Muscle layer of colon (tissue), 2 donors: ENCODE measurements at regions not wholly inside any gene's neighbourhood (a gene's known extent, or its start where the extent isn't known, plus 50 kb on each side); places are given as distances from the start of the nearest gene placed in this dataset.

Experiments used
- H3K27ac ChIP-seq: one replicate; pipeline ENCODE4 v1.7.0; 2013; ENCODE audit warnings: low read depth, mild to moderate bottlenecking, low read length, moderate library complexity
- H3K27me3 ChIP-seq, 2 donors: one replicate each; pipeline ENCODE4 v1.7.0; 2013; ENCODE audit warnings: low read length in 2 of 2, mild to moderate bottlenecking in 2 of 2; ENCODE audit not compliant: insufficient read depth in 2 of 2, control insufficient read depth in 1 of 2
- H3K36me3 ChIP-seq: one replicate; pipeline ENCODE4 v1.7.0; 2013; ENCODE audit warnings: mild to moderate bottlenecking, low read length; ENCODE audit not compliant: insufficient read depth
- H3K4me1 ChIP-seq: one replicate; pipeline ENCODE4 v1.7.0; 2013; ENCODE audit warnings: mild to moderate bottlenecking, low read length; ENCODE audit not compliant: insufficient read depth
- H3K4me3 ChIP-seq, 2 donors: one replicate each; pipeline ENCODE4 v1.7.0; 2013; ENCODE audit warnings: low read length in 2 of 2, low read depth in 1 of 2, mild to moderate bottlenecking in 1 of 2, moderate library complexity in 1 of 2
- H3K9ac ChIP-seq: one replicate; pipeline ENCODE4 v1.7.0; 2013; ENCODE audit warnings: low read length
- H3K9me3 ChIP-seq: one replicate; pipeline ENCODE4 v1.7.0; 2013; ENCODE audit warnings: mild to moderate bottlenecking, low read length
- donor health status: abdominal sarcoma.
- donor health status: Adenocarcinoma of cecum.

DNA sequence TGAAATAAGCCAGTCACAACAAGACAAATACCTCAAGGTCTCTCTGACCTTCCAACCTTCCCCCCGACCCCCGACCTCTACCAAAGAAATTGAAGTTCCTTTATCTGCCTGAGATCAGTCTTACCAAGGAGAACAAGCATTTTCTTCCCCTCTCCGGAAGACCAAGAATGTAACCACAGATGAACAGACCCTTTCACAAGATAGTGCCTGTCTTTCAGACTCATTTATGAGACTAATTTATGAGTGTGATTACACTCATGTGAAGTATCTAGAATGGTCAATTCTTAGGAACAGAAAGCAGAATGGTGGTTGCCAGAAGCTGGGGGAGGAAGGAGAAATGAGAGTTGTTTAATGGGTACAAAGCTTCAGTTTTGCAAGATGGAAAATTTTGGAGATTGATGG, 108.9 kb upstream of the MKLN1 start:
- H3K4me1 ChIP-seq, result peaks cover 4% of the 10 kb centered on the region
- no peaks in the 10 kb centered on the region for H3K36me3 ChIP-seq
- H3K27me3 ChIP-seq, result no peaks in the 10 kb centered on the region
- H3K4me3 ChIP-seq, result no peak overlapping the region
- no peak overlapping the region for H3K27ac ChIP-seq
- H3K9ac ChIP-seq, result no peak overlapping the region
- no peaks in the 10 kb centered on the region for H3K9me3 ChIP-seq

DNA sequence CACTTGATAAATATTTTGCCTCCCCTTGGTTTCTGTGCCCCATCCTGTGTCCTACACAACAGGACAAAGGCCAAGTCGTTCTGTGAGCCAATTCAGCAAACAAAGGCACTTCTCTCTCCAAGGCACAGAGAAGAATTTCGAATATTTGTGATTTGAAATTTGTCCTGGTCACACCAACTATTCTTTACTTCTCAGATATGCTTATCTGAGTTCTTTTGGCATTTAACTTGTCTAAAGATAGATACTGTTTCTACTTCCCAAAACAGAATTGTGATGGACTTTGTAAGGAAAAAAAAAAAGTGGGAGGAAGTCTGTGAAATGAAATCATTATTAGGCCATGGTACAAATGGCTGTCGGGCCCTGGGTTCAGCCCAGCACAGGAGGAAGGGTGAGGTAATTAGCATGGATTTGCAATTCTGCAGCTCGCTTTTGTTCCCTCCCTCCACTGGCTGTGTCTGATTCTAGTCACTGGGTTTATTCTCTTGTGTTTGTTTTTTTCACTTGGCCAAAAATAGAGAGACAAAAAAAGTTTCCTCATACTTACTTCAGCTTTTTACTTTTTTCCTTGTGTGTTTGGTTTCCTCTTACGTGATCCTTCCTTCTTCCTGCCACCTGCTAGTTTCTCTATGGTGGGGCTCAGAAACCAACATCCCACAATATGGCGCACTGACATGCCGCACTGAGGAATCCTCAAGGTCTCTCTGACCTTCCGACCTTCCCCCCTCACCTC, 108.2 kb upstream of the MKLN1 start:
- Histone ChIP-seq H3K4me1 (peaks cover 4% of the 10 kb centered on the region), H3K27me3 (no peaks in the 10 kb centered on the region), H3K9ac (peak overlapping the region; percentile 21), H3K4me3 (no peak overlapping the region), H3K9me3 (no peaks in the 10 kb centered on the region), H3K27ac (no peak overlapping the region), H3K36me3 (no peaks in the 10 kb centered on the region)

DNA sequence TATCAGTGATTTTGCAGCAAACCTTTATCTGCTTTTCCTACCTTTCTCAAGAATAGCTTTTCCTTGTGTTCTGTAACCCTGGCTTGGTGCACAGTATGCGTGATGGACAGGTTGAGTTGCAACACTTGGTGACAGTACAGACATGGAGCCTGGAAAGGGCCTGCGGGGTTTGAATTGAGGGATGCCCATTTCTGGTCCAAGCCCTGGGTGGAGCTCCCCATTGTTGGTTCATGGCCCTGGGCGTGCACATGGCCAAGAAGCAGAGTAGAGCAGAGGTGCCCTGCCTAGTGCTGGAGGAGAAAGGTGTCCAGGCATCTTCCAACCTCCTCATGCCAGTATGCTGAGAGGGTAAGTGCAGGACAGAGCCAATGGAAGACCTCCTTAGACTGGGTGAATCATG, 106.6 kb upstream of the MKLN1 start:
- Histone ChIP-seq H3K9ac (no peak overlapping the region), H3K36me3 (no peaks in the 10 kb centered on the region), H3K27me3 (no peaks in the 10 kb centered on the region), H3K27ac (no peak overlapping the region), H3K4me3 (no peak overlapping the region), H3K9me3 (no peaks in the 10 kb centered on the region), H3K4me1 (peaks cover 15% of the 10 kb centered on the region)

DNA sequence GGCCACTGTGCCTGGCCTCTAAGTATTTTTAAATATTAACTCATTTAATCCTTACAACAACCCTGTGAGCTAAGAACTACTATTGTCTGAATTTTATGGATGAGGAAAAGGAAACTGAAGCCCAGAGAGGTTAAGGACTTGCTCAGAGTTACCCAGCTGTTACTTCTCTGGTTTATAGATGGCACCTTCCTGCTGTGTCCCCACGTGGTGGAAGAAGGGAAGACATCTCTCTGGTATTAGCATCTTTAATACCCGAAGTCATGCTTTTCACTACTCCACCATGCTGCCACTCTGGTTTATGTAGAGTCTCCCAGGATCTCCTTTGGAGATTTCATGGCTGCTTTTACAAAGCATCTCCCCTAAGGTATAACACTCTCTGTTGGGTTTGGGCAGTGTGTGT, 105.5 kb upstream of the MKLN1 start:
- no peak overlapping the region for H3K9ac ChIP-seq
- H3K27ac ChIP-seq, result no peak overlapping the region
- H3K36me3 ChIP-seq, result no peaks in the 10 kb centered on the region
- H3K4me1 ChIP-seq, result peaks cover 20% of the 10 kb centered on the region
- no peak overlapping the region for H3K4me3 ChIP-seq
- no peaks in the 10 kb centered on the region for H3K9me3 ChIP-seq
- no peaks in the 10 kb centered on the region for H3K27me3 ChIP-seq

DNA sequence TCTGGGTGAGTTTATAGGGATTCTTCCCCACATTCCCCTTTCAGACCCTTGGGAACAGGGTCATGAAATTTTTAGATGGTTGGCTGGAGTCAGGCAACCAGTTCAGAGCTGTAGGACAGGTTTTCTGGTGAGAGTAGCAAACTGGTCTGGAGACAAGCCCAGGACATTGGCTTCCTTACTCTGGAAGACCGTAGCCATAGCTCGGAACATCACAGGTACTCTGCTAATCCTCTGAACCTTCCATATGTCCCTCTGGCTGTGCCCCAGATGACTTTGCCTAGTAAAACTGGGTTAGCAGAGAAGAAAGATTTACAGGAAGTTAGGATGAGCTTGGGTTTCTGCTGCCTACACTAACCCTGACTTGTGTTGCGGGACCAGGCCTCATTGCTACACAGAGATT, 104.5 kb upstream of the MKLN1 start:
- Histone ChIP-seq H3K27me3 (no peaks in the 10 kb centered on the region), H3K9ac (no peak overlapping the region), H3K4me3 (no peak overlapping the region), H3K36me3 (no peaks in the 10 kb centered on the region), H3K27ac (no peak overlapping the region), H3K9me3 (no peaks in the 10 kb centered on the region), H3K4me1 (peaks cover 20% of the 10 kb centered on the region)

DNA sequence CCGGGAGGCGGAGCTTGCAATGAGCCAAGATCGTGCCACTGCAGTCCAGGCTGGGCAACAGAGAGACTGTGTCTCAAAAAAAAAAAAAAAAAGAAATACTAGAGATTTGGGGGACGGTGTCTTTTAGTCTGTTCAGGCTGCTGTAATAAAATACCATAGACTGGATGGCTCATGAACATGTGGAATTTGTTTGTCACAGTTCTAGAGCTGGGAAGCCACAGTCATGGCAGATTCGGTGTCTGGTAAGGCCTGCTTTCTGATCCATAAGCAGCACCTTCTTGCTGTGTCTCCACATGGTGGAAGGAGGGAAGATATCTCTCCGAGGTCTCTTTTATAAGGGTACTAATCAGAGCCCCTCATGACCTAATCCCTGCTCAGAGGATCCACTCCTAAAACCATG, 102.7 kb upstream of the MKLN1 start:
- Histone ChIP-seq H3K4me3 (no peak overlapping the region), H3K27me3 (no peaks in the 10 kb centered on the region), H3K9ac (no peak overlapping the region), H3K4me1 (peaks cover 16% of the 10 kb centered on the region), H3K36me3 (no peaks in the 10 kb centered on the region), H3K9me3 (no peaks in the 10 kb centered on the region), H3K27ac (peak overlapping the region; percentile 40)

DNA sequence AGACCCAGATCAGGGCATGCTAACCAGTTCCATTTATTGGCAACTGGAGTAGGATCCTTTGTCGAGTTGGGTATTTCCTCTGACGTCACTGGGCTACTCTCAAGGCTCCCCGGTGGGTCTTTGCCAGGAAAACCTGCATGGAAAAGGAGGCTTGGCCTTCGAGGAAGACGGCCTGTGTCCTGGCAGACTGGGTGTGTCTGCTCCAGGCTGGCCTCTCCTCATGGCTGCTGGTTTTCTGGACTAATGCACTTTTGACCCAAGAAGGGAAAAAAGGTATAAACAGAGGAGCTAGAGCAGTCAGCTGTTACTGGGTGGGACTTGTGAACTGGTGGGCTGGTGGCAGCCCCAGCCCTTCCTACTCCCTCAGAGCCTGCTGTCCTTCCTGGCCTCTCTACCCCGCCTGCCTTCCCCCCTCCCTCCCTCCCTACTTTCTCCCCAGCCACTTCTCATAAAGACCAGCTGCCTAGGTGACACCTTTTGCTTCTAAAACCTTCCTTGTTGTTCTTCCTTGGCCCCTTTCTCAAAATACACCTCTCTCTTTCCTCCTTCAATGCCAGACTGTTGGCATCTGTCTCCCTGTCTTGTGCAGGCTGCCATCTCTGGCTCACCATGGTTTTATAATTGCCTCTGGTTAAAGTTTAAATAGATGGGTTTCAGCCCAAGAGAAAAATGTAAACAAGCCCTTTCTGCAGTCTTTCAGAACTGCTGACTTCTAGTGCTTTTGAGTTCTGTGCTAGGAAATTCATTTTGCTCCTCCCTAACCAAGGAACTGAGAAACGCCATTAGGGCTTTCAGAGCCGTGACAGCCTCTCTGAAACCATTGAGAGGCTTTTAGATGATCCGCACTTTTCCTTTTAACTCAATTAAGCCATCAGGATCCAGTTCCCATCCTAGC, 101.8 kb upstream of the MKLN1 start:
- Histone ChIP-seq H3K9me3 (no peaks in the 10 kb centered on the region), H3K4me1 (peaks cover 16% of the 10 kb centered on the region), H3K4me3 (no peak overlapping the region), H3K27me3 (no peaks in the 10 kb centered on the region), H3K9ac (no peak overlapping the region), H3K27ac (peak overlapping the region; percentile 40), H3K36me3 (no peaks in the 10 kb centered on the region)

DNA sequence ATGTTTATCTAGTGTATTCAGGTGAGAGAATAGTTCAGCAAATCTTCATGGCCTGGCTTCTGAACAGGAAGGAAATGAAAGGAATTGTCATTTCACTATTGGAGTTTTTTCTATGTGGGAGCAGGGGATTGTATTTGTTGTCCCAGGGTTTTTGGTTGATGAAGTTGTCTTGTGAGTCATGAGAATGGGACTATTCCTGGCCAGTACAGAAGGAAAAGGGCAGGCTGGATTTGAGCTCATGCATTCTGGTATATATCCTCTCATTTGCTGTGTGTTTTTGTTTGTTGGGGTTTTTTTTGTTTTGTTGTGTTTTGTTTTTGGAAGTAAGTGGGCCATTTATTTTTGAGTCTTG, 101.2 kb upstream of the MKLN1 start:
- Histone ChIP-seq H3K27ac (peak overlapping the region; percentile 40), H3K4me3 (no peak overlapping the region), H3K4me1 (peaks cover 16% of the 10 kb centered on the region), H3K9me3 (no peaks in the 10 kb centered on the region), H3K9ac (no peak overlapping the region), H3K27me3 (no peaks in the 10 kb centered on the region), H3K36me3 (no peaks in the 10 kb centered on the region)

DNA sequence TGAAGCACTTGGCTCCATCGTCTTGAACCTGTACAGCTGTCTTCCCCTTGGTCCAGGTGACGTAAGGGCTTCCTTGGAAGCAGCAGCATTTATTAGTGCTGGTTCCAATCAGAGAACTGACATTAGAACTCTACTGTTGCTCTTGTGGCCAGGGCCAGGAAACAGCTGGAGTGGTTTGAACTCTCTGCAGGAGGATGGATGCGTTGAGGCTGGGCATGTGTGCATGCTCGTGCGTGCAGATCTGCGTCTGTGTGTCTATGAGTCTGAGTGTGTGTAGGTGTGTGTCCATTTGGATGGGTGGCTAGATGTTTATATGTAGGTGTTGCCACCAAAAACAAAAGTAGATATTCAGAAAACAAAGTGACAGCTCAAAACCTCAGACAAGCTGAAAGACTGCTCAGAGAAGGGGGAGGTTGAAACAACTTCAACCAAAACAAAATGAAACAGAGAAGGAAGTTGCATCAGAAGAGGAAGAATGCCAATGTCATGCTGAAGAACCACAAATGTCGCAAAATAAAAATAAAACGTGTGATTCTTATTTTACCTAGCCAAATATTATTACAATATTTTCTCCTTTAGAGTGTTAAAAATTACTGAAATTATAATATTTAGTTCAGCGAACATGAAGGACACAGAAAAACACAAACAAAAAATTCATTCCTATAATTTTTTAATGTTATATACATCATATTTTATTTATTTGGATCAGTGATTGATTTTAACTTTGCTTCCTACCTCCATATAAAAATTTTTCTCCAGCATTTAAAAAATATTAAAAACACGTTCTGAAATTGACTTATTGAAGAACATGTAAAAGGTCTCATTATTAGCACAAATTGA, 96.1 kb upstream of the MKLN1 start:
- H3K27ac ChIP-seq, result no peak overlapping the region
- H3K9ac ChIP-seq, result no peak overlapping the region
- no peaks in the 10 kb centered on the region for H3K9me3 ChIP-seq
- H3K27me3 ChIP-seq, result no peaks in the 10 kb centered on the region
- no peak overlapping the region for H3K4me3 ChIP-seq
- H3K36me3 ChIP-seq, result no peaks in the 10 kb centered on the region
- peaks cover 13% of the 10 kb centered on the region for H3K4me1 ChIP-seq

DNA sequence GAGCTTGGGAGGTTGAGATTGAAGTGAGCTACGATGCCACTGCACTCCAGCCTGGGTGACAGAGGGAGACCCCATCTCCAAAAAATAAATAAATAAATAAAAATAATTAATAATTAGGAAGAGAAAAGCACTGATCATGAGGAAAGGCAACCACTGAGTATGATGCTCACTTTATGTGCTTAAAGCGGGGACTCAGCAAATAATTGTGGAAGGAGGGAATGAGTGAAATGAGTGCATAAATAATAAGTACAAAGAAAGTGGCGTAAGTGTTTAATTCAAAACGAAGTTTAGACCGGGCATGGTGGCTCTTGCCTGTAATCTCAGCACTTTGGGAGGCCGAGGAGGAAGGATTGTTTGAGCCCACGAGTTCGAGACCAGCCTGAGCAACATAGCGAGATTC, 94.9 kb upstream of the MKLN1 start:
- no peaks in the 10 kb centered on the region for H3K9me3 ChIP-seq
- no peaks in the 10 kb centered on the region for H3K27me3 ChIP-seq
- H3K4me1 ChIP-seq, result peaks cover 12% of the 10 kb centered on the region
- H3K4me3 ChIP-seq, result no peak overlapping the region
- no peak overlapping the region for H3K27ac ChIP-seq
- H3K36me3 ChIP-seq, result no peaks in the 10 kb centered on the region
- H3K9ac ChIP-seq, result no peak overlapping the region

DNA sequence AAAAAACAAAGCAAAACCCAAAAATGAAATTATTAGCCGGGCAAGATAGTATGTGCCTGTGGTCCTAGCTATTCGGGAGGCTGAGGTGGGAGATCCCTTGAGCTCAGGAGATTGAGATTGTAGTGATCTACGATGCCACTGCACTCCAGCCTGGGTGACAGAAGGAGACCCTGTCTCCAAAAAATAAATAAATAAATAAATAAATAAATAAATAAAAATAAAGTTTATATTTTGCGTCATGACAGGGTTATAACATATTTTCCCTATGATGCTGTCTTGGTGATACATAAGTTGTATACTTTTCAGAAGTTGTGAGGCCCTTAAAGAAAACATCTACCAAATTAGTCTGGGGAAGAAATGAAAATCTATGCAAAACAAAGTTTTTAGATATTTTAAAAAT, 94.5 kb upstream of the MKLN1 start:
- H3K27ac ChIP-seq, result no peak overlapping the region
- peaks cover 12% of the 10 kb centered on the region for H3K4me1 ChIP-seq
- no peak overlapping the region for H3K9ac ChIP-seq
- H3K4me3 ChIP-seq, result no peak overlapping the region
- H3K36me3 ChIP-seq, result no peaks in the 10 kb centered on the region
- H3K9me3 ChIP-seq, result no peaks in the 10 kb centered on the region
- no peaks in the 10 kb centered on the region for H3K27me3 ChIP-seq
